ENCODE measurements at regions not wholly inside any gene's neighbourhood (a gene's known extent, or its start where the extent isn't known, plus 50 kb on each side); places are given as distances from the start of the nearest gene placed in this dataset.
A peak's percentile ranks its signal among the peaks of the same experiment; 100 is the strongest.

DNA sequence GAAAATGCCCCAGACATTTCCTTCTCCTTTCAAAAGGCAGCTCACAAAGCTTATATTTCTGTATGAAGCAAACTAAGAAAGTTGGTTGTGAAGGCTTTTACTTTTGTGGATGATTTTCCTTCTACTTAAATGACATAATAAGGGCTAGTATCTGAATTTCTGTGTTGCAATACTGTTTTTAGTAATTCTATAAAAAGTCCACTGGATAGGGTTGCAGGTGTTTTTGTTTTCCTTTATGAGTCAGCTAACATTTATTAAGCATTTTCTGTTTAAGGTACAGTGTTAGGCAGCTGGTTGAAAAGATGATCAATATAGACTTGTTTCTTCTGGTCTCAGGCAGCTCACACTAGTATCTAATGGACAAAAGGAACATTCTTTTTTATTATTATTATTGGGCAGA, 722.2 kb downstream of the RWDD3 start:
- TF ChIP-seq, protein P1, sequence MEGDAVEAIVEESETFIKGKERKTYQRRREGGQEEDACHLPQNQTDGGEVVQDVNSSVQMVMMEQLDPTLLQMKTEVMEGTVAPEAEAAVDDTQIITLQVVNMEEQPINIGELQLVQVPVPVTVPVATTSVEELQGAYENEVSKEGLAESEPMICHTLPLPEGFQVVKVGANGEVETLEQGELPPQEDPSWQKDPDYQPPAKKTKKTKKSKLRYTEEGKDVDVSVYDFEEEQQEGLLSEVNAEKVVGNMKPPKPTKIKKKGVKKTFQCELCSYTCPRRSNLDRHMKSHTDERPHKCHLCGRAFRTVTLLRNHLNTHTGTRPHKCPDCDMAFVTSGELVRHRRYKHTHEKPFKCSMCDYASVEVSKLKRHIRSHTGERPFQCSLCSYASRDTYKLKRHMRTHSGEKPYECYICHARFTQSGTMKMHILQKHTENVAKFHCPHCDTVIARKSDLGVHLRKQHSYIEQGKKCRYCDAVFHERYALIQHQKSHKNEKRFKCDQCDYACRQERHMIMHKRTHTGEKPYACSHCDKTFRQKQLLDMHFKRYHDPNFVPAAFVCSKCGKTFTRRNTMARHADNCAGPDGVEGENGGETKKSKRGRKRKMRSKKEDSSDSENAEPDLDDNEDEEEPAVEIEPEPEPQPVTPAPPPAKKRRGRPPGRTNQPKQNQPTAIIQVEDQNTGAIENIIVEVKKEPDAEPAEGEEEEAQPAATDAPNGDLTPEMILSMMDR (IDR thresholded peaks at IDR 0.05; ENCODE audit: extremely low read depth, low read depth, low read length), result no peak
- no peak overlapping the region for H3K4me2 ChIP-seq (ENCODE audit: insufficient read depth, low read length)
- no peaks in the 10 kb centered on the region for H3K4me1 ChIP-seq (ENCODE audit: insufficient read depth, low read length)
- H3K79me2 ChIP-seq (ENCODE audit: insufficient read depth, low read length), result no peaks in the 10 kb centered on the region
- H3K9me3 ChIP-seq (ENCODE audit: low read depth, low read length), result no peaks in the 10 kb centered on the region
- no peaks in the 10 kb centered on the region for H4K20me1 ChIP-seq (ENCODE audit: insufficient read depth, low read length)
- H3K27ac ChIP-seq (ENCODE audit: low read depth, low read length), result no peak overlapping the region
- H3K4me3 ChIP-seq (ENCODE audit: insufficient read depth, low read length), result no peak overlapping the region
- no peaks in the 10 kb centered on the region for H3K27me3 ChIP-seq (ENCODE audit: insufficient read depth, low read length)
- DNase-seq (ENCODE audit: insufficient read length, low spot score, missing footprints), result no peak
- H3K36me3 ChIP-seq (ENCODE audit: insufficient read depth, low read length), result no peaks in the 10 kb centered on the region
- no peak overlapping the region for H2AFZ ChIP-seq (ENCODE audit: low read length)

DNA sequence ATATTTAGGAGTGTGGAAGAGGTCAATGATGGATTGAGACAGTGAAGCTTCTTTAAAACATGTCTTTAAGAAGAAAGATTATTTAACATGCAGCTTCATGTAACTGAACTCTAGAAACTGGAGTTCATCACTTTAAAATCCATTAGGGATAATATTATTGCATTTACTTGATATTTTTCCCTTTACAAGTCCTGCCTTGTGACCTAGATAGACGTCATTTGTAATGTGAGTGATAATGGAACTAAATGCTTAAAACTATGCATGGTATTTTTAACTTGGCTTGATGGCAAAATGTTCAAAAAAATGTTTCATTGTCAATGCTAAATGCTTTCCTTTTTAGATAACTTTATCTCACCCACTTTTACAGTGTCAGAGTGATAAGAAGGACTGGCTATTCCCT, 723.7 kb downstream of the RWDD3 start:
- Histone ChIP-seq H3K9me3 (ENCODE audit: low read depth, low read length) (no peaks in the 10 kb centered on the region), H4K20me1 (ENCODE audit: insufficient read depth, low read length) (no peaks in the 10 kb centered on the region), H3K27me3 (ENCODE audit: insufficient read depth, low read length) (no peaks in the 10 kb centered on the region), H3K27ac (ENCODE audit: low read depth, low read length) (no peak overlapping the region), H3K4me2 (ENCODE audit: insufficient read depth, low read length) (no peak overlapping the region), H2AFZ (ENCODE audit: low read length) (no peak overlapping the region), H3K36me3 (ENCODE audit: insufficient read depth, low read length) (no peaks in the 10 kb centered on the region), H3K79me2 (ENCODE audit: insufficient read depth, low read length) (no peaks in the 10 kb centered on the region), H3K4me3 (ENCODE audit: insufficient read depth, low read length) (no peak overlapping the region), H3K4me1 (ENCODE audit: insufficient read depth, low read length) (no peaks in the 10 kb centered on the region)
- TF ChIP-seq, protein P1 (IDR thresholded peaks at IDR 0.05; ENCODE audit: extremely low read depth, low read depth, low read length), result no peak
- no peak for DNase-seq (ENCODE audit: insufficient read length, low spot score, missing footprints)

DNA sequence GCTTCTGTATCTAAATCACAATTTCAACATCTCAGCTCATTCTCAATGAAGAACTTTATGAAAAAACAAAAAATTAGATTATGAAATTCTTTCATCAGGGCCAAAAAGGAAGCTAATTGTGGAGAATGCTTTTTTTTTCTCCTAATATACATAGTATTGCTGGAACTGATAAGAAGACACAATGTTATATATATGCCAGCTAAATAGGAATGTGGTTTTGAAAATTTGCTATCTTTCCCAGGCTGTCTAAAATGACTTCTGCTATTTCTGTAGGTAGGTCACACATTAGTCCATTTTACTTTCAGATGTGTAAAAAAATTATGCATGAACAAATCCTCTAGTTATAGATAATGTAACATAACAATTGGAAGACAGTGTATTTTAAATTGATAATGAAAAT, 732.9 kb downstream of the RWDD3 start:
- Histone ChIP-seq H3K4me1 (ENCODE audit: insufficient read depth, low read length) (no peaks in the 10 kb centered on the region), H3K27me3 (ENCODE audit: insufficient read depth, low read length) (no peaks in the 10 kb centered on the region), H4K20me1 (ENCODE audit: insufficient read depth, low read length) (no peaks in the 10 kb centered on the region), H2AFZ (ENCODE audit: low read length) (no peak overlapping the region), H3K79me2 (ENCODE audit: insufficient read depth, low read length) (no peaks in the 10 kb centered on the region), H3K36me3 (ENCODE audit: insufficient read depth, low read length) (no peaks in the 10 kb centered on the region), H3K4me2 (ENCODE audit: insufficient read depth, low read length) (no peak overlapping the region), H3K9me3 (ENCODE audit: low read depth, low read length) (no peaks in the 10 kb centered on the region), H3K4me3 (ENCODE audit: insufficient read depth, low read length) (no peak overlapping the region), H3K27ac (ENCODE audit: low read depth, low read length) (no peak overlapping the region)
- DNase-seq (ENCODE audit: insufficient read length, low spot score, missing footprints), result no peak
- TF ChIP-seq, protein P1 (IDR thresholded peaks at IDR 0.05; ENCODE audit: extremely low read depth, low read depth, low read length), result no peak

GRCh38 chr1:95974586-95974985, 740.6 kb downstream of the RWDD3 start:
- DNase-seq (ENCODE audit: insufficient read length, low spot score, missing footprints), result peak; percentile 23
- H3K4me2 ChIP-seq (ENCODE audit: insufficient read depth, low read length), result no peak overlapping the region
- no peak overlapping the region for H2AFZ ChIP-seq (ENCODE audit: low read length)
- H4K20me1 ChIP-seq (ENCODE audit: insufficient read depth, low read length), result no peaks in the 10 kb centered on the region
- H3K36me3 ChIP-seq (ENCODE audit: insufficient read depth, low read length), result no peaks in the 10 kb centered on the region
- H3K4me1 ChIP-seq (ENCODE audit: insufficient read depth, low read length), result no peaks in the 10 kb centered on the region
- H3K4me3 ChIP-seq (ENCODE audit: insufficient read depth, low read length), result no peak overlapping the region
- TF ChIP-seq, protein P1 (IDR thresholded peaks at IDR 0.05; ENCODE audit: extremely low read depth, low read depth, low read length), result no peak
- H3K27ac ChIP-seq (ENCODE audit: low read depth, low read length), result no peak overlapping the region
- no peaks in the 10 kb centered on the region for H3K79me2 ChIP-seq (ENCODE audit: insufficient read depth, low read length)
- H3K27me3 ChIP-seq (ENCODE audit: insufficient read depth, low read length), result no peaks in the 10 kb centered on the region
- no peaks in the 10 kb centered on the region for H3K9me3 ChIP-seq (ENCODE audit: low read depth, low read length)
